Gastroesophageal sphincter (tissue), 3 donors: ENCODE measurements at regions not wholly inside any gene's neighbourhood (a gene's known extent, or its start where the extent isn't known, plus 50 kb on each side); places are given as distances from the start of the nearest gene placed in this dataset.

Source experiments
- EP300 ChIP-seq: sonication (generic); formaldehyde crosslinking; IDR thresholded peaks from one replicate; pipeline ENCODE4 v1.6.1; 2017; ENCODE audit warnings: antibody characterized with exemption, mild to moderate bottlenecking
- POLR2A ChIP-seq, 2 donors: fragments of 450-650 bp; IDR thresholded peaks; one replicate each; pipeline ENCODE4 v1.6.1; 2017; ENCODE audit warnings: antibody characterized with exemption in 2 of 2, mild to moderate bottlenecking in 2 of 2, moderate library complexity in 1 of 2
- POLR2AphosphoS5 ChIP-seq: sonication (generic); formaldehyde crosslinking; IDR thresholded peaks from one replicate; pipeline ENCODE4 v1.6.1; 2017; ENCODE audit warnings: antibody characterized with exemption
- TF ChIP-seq, protein P1 (sequence below), 4 experiments: fragments of 200-600 bp in 2 of 4; fragments of 450-650 bp in 2 of 4; sonication (generic) in 1 of 4; IDR thresholded peaks; one replicate each; pipeline ENCODE4 v1.5.1; 2017 to 2019; ENCODE audit warnings: antibody characterized with exemption in 4 of 4, mild to moderate bottlenecking in 2 of 4, moderate library complexity in 2 of 4

GRCh38 chr3:17802950-17803349 is 60.5 kb upstream of the TBC1D5 start:
- TF ChIP-seq, protein P1, sequence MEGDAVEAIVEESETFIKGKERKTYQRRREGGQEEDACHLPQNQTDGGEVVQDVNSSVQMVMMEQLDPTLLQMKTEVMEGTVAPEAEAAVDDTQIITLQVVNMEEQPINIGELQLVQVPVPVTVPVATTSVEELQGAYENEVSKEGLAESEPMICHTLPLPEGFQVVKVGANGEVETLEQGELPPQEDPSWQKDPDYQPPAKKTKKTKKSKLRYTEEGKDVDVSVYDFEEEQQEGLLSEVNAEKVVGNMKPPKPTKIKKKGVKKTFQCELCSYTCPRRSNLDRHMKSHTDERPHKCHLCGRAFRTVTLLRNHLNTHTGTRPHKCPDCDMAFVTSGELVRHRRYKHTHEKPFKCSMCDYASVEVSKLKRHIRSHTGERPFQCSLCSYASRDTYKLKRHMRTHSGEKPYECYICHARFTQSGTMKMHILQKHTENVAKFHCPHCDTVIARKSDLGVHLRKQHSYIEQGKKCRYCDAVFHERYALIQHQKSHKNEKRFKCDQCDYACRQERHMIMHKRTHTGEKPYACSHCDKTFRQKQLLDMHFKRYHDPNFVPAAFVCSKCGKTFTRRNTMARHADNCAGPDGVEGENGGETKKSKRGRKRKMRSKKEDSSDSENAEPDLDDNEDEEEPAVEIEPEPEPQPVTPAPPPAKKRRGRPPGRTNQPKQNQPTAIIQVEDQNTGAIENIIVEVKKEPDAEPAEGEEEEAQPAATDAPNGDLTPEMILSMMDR (IDR thresholded peaks at IDR 0.05), result no peak
- TF ChIP-seq POLR2A (IDR thresholded peaks at IDR 0.05), result no peak
- TF ChIP-seq EP300, result no peak
- no peak for TF ChIP-seq POLR2AphosphoS5
